ENCODE measurements at regions not wholly inside any gene's neighbourhood (a gene's known extent, or its start where the extent isn't known, plus 50 kb on each side); places are given as distances from the start of the nearest gene placed in this dataset.
"Not testable (repeated sequence)": the region's sequence is repeated elsewhere in the genome, so short reads cannot be mapped to it uniquely, and the experiment has no call there.

DNA sequence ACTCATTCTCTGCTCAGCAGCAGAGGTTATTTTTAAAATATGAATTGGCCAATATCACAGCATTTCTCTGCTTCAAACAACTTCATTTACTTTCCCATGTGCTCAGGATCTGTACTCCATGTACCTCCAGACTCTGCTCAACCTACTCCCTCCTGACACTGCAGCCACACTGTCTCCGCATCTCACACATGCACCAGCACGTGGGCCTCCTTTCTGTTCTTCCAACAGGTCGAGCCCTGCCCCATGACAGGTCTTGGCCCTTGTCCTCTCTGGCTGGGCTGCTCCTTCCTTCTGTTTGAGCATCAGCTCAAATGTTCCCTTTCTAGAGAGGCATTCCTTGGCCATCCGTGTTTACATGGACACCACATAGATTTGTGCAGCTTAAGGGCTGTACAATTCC is 195.7 kb downstream of the EBLN2 start:
- Histone ChIP-seq H3K27ac (no peak overlapping the region), H3K4me1 (ENCODE audit: insufficient read depth) (peaks cover 2% of the 10 kb centered on the region), H3K9me3 (no peaks in the 10 kb centered on the region), H3K27me3 (no peaks in the 10 kb centered on the region), H3K36me3 (no peaks in the 10 kb centered on the region), H3K4me3 (no peak overlapping the region)
- intact Hi-C loops (cut with DNase I), result no loop called here
- TF ChIP-seq, protein P1, sequence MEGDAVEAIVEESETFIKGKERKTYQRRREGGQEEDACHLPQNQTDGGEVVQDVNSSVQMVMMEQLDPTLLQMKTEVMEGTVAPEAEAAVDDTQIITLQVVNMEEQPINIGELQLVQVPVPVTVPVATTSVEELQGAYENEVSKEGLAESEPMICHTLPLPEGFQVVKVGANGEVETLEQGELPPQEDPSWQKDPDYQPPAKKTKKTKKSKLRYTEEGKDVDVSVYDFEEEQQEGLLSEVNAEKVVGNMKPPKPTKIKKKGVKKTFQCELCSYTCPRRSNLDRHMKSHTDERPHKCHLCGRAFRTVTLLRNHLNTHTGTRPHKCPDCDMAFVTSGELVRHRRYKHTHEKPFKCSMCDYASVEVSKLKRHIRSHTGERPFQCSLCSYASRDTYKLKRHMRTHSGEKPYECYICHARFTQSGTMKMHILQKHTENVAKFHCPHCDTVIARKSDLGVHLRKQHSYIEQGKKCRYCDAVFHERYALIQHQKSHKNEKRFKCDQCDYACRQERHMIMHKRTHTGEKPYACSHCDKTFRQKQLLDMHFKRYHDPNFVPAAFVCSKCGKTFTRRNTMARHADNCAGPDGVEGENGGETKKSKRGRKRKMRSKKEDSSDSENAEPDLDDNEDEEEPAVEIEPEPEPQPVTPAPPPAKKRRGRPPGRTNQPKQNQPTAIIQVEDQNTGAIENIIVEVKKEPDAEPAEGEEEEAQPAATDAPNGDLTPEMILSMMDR (IDR thresholded peaks at IDR 0.05), result no peak
- TF ChIP-seq EP300 (IDR thresholded peaks at IDR 0.05) (no peak), POLR2A (IDR thresholded peaks at IDR 0.05) (no peak)
- DNase-seq, result no peak
- WGBS, 3 donors, result 90 to 92% (median 91%) methylated on average over 4 of the region's 4 CpGs

DNA sequence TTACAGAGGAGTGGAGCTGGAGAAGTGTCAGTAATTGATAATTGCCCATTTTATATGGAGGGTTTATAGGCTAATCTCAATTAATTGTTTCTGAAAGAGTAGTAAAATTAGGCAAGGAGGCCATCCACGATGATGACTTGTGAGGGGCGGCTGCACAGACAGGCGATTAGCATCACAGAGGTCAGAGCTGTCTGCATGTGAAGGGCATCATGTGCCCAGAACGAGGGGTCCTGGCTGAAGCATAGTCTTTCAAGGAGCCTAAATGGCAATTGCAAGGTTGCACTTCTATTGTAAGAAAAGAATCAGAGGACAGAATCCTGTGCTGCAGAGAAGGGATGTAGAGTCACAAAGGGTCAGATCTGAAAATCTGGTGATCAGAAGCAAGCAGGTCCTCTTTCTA is 196.6 kb downstream of the EBLN2 start:
- WGBS, 3 donors, result 85 to 87% (median 86%) methylated on average over 4 of the region's 4 CpGs
- no peak for DNase-seq
- Histone ChIP-seq H3K9me3 (no peaks in the 10 kb centered on the region), H3K36me3 (no peaks in the 10 kb centered on the region), H3K27ac (no peak overlapping the region), H3K27me3 (no peaks in the 10 kb centered on the region), H3K4me1 (ENCODE audit: insufficient read depth) (peaks cover 2% of the 10 kb centered on the region), H3K4me3 (no peak overlapping the region)
- intact Hi-C loops (cut with DNase I), result no loop called here
- TF ChIP-seq EP300 (IDR thresholded peaks at IDR 0.05) (no peak), POLR2A (IDR thresholded peaks at IDR 0.05) (no peak)
- TF ChIP-seq, protein P1 (IDR thresholded peaks at IDR 0.05), result no peak

DNA sequence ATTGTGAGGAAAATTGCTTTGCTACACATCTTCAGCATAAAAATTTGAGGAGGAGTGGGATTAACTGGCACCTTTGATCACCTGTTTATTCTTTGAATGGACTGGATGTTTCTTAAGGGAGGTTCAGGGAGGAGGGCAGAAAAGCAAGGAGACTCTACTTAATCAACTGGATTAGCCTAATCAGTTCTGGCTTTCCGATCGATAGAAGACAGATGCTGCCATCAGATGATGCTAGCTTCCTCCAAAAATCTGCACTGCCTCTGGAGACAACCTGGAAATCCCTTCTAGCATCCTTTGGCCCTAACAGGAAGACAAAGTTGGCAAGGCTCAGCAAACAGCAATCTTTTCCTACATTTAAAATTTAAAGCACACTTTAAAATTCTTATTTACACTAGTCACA is 197.8 kb downstream of the EBLN2 start:
- H3K27me3 ChIP-seq, result no peaks in the 10 kb centered on the region
- no peaks in the 10 kb centered on the region for H3K36me3 ChIP-seq
- no peak for TF ChIP-seq EP300 (IDR thresholded peaks at IDR 0.05)
- H3K4me3 ChIP-seq, result no peak overlapping the region
- WGBS, 3 donors, result 65 to 72% (median 67%) methylated on average over 2 of the region's 2 CpGs
- no peak for DNase-seq
- H3K9me3 ChIP-seq, result no peaks in the 10 kb centered on the region
- H3K4me1 ChIP-seq (ENCODE audit: insufficient read depth), result peaks cover 2% of the 10 kb centered on the region
- intact Hi-C loops (cut with DNase I), result no loop called here
- H3K27ac ChIP-seq, result no peak overlapping the region

DNA sequence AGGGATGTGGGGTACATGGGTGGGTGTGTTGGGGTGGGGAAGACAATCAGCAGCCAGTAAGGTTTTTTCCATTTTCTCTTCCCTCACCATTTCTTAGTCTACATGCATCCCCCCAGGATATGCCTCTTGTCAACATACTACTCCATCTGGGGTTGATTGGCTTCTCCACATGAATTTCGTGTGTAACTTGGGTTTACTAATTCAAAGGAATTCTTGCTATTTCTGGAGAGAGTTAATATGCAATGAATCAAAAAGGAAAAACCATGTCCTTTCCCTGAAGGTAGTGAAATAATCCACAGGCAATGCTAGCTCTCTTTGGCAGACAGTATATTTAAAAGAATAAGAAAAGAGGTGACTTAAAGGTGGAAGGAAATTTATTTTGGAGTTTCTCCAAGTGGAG is 198.4 kb downstream of the EBLN2 start:
- Histone ChIP-seq H3K27ac (no peak overlapping the region), H3K36me3 (no peaks in the 10 kb centered on the region), H3K4me1 (ENCODE audit: insufficient read depth) (peaks cover 2% of the 10 kb centered on the region), H3K4me3 (no peak overlapping the region), H3K9me3 (no peaks in the 10 kb centered on the region), H3K27me3 (no peaks in the 10 kb centered on the region)
- intact Hi-C loops (cut with DNase I), result no loop called here
- no peak for DNase-seq
- WGBS, 3 donors, result 10 to 29% (median 18%) methylated on average over 1 of the region's 1 CpG
- TF ChIP-seq, protein P1 (IDR thresholded peaks at IDR 0.05), result no peak
- TF ChIP-seq POLR2A (IDR thresholded peaks at IDR 0.05) (no peak), EP300 (IDR thresholded peaks at IDR 0.05) (no peak)

DNA sequence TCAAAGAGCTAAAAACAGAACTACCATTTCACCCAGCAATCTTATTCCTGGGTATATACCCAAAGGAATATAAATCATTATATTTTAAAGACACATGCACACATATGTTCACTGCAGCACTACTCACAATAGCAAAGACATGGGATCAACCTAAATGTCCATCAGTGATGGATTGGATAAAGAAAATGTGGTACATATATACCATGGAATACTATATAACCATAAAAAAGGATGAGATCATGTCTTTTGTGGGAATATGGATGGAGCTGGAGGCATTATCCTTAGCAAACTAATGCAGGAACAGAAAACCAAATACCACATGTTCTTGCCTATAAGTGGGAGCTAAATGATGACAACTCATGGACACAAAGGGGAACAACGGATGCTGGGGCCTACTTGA is 205.1 kb downstream of the EBLN2 start:
- H3K9me3 ChIP-seq; H3K4me1 ChIP-seq (ENCODE audit: insufficient read depth); H3K27ac ChIP-seq; DNase-seq; H3K36me3 ChIP-seq; H3K27me3 ChIP-seq; intact Hi-C loops (cut with DNase I); H3K4me3 ChIP-seq: not testable (repeated sequence)
- 90 to 95% (median 91%) methylated on average over 1 of the region's 1 CpG for WGBS, 3 donors

DNA sequence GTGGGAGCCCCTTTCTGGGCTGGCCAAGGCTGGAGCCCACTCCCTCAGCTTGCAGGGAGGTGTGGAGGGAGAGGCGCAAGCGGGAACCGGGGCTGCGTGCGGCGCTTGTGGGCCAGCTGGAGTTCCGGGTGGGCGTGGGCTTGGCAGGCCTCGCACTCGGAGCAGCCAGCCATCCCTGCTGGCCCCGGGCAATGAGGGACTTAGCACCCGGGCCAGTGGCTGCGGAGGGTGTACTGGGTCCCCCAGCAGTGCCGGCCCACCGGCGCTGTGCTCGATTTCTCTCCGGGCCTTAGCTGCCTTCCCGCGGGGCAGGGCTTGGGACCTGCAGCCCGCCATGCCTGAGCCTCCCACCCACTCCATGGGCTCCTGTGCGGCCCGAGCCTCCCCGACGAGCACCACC is 207.7 kb downstream of the EBLN2 start:
- H3K27ac ChIP-seq; H3K4me1 ChIP-seq (ENCODE audit: insufficient read depth); H3K9me3 ChIP-seq; H3K4me3 ChIP-seq; intact Hi-C loops (cut with DNase I); DNase-seq; H3K27me3 ChIP-seq; H3K36me3 ChIP-seq: not testable (repeated sequence)
- WGBS, 3 donors, result 90 to 93% (median 91%) methylated on average over 13 to 25 of the region's 25 CpGs

All from ovary (tissue), 7 donors.